Liver (tissue), 8 donors: ENCODE measurements at regions not wholly inside any gene's neighbourhood (a gene's known extent, or its start where the extent isn't known, plus 50 kb on each side); places are given as distances from the start of the nearest gene placed in this dataset.

Experiments used
- DNase-seq: peaks from one replicate; pipeline ENCODE4 v3.0.0-alpha.2; 2017; ENCODE audit warnings: low spot score
- H3K27ac ChIP-seq, 2 donors: one replicate each; pipeline ENCODE4 v1.7.0; 2013; ENCODE audit warnings: inconsistent platforms in 2 of 2, low read length in 2 of 2, control low read depth in 1 of 2, low read depth in 1 of 2, mild to moderate bottlenecking in 1 of 2
- H3K27me3 ChIP-seq, 4 donors: one replicate each; pipeline versions ENCODE4 v1.6.1 to v1.7.0; 2013; ENCODE audit warnings: low read length in 3 of 4, inconsistent platforms in 1 of 4, mild to moderate bottlenecking in 1 of 4, moderate library complexity in 1 of 4; ENCODE audit not compliant: control insufficient read depth in 4 of 4, insufficient read depth in 4 of 4
- H3K36me3 ChIP-seq, 4 donors: one replicate each; pipeline versions ENCODE4 v1.6.1 to v1.7.0; 2013; ENCODE audit warnings: low read length in 3 of 4, mild to moderate bottlenecking in 3 of 4, low read depth in 1 of 4, moderate library complexity in 1 of 4; ENCODE audit not compliant: control insufficient read depth in 4 of 4, insufficient read depth in 3 of 4
- H3K4me1 ChIP-seq, 4 donors: one replicate each; pipeline versions ENCODE4 v1.6.1 to v1.7.0; 2013; ENCODE audit warnings: low read length in 3 of 4, mild to moderate bottlenecking in 3 of 4, moderate library complexity in 1 of 4; ENCODE audit not compliant: control insufficient read depth in 4 of 4, insufficient read depth in 4 of 4
- H3K4me3 ChIP-seq, 3 donors: one replicate each; pipeline versions ENCODE4 v1.6.1 to v1.7.0; 2013; ENCODE audit warnings: low read length in 3 of 3, control low read depth in 1 of 3, low read depth in 1 of 3, mild to moderate bottlenecking in 1 of 3
- H3K9ac ChIP-seq, 2 donors: one replicate each; pipeline ENCODE4 v1.7.0; 2013; ENCODE audit warnings: low read length in 2 of 2, mild to moderate bottlenecking in 2 of 2, moderate library complexity in 2 of 2, control low read depth in 1 of 2, low read depth in 1 of 2
- H3K9me3 ChIP-seq, 4 donors: one replicate each; pipeline versions ENCODE4 v1.6.1 to v1.7.0; 2013; ENCODE audit warnings: low read length in 3 of 4; ENCODE audit not compliant: control insufficient read depth in 4 of 4
- EGR1 ChIP-seq, 2 donors: IDR thresholded peaks; 2 replicates each; pipeline ENCODE4 v1.6.1; 2016 to 2018; ENCODE audit warnings: antibody characterized with exemption in 2 of 2, low read depth in 2 of 2
- FOXA2 ChIP-seq: IDR thresholded peaks from 2 replicates; pipeline ENCODE4 v1.6.1; 2016; ENCODE audit warnings: antibody characterized with exemption
- GABPA ChIP-seq, 2 donors: IDR thresholded peaks in 1 of 2; conservative IDR thresholded peaks in 1 of 2; 2 replicates each; pipeline ENCODE4 v1.6.1; 2016; ENCODE audit warnings: antibody characterized with exemption in 2 of 2, mild to moderate bottlenecking in 1 of 2, moderate library complexity in 1 of 2
- HNF4A ChIP-seq, 2 donors: conservative IDR thresholded peaks; 2 replicates each; pipeline ENCODE4 v1.6.1; 2016; ENCODE audit warnings: antibody characterized with exemption in 2 of 2, mild to moderate bottlenecking in 2 of 2
- HNF4G ChIP-seq: IDR thresholded peaks from 2 replicates; pipeline ENCODE4 v1.6.1; 2016; ENCODE audit warnings: antibody characterized with exemption
- JUND ChIP-seq, 2 donors: IDR thresholded peaks; 2 replicates each; pipeline ENCODE4 v1.6.1; 2016; ENCODE audit warnings: antibody characterized with exemption in 2 of 2
- NR2F2 ChIP-seq: IDR thresholded peaks from 2 replicates; pipeline ENCODE4 v1.6.1; 2016; ENCODE audit warnings: antibody characterized with exemption
- RXRA ChIP-seq, 2 donors: IDR thresholded peaks; 2 replicates each; pipeline ENCODE4 v1.6.1; 2017 to 2018; ENCODE audit warnings: antibody characterized with exemption in 2 of 2, mild to moderate bottlenecking in 1 of 2
- SP1 ChIP-seq: IDR thresholded peaks from 2 replicates; pipeline ENCODE4 v1.6.1; 2018; ENCODE audit warnings: antibody characterized with exemption, mild to moderate bottlenecking
- TAF1 ChIP-seq: conservative IDR thresholded peaks from 2 replicates; pipeline ENCODE4 v1.6.1; 2016; ENCODE audit warnings: antibody characterized with exemption, mild to moderate bottlenecking
- YY1 ChIP-seq: IDR thresholded peaks from 2 replicates; pipeline ENCODE4 v1.6.1; 2016; ENCODE audit warnings: antibody characterized with exemption, mild to moderate bottlenecking
- WGBS: extraction: QIAGEN DNeasy Blood & Tissue Kit; methylation state at CpG from one replicate; pipeline ENCODE4 v1.1.7; 2013; 5-methylcytosine and 5-hydroxymethylcytosine counted together
- TF ChIP-seq, protein P1 (sequence below): IDR thresholded peaks from 2 replicates; pipeline ENCODE4 v1.6.1; 2016; ENCODE audit warnings: antibody characterized with exemption
- TF ChIP-seq, protein P2 (sequence below): fragments of 150-350 bp; IDR thresholded peaks from 2 replicates; pipeline ENCODE4 v1.5.1; 2017; ENCODE audit warnings: improper control_type of control experiment, low read depth, low read length; ENCODE audit not compliant: missing input control
- TF ChIP-seq, protein P3 (sequence below): IDR thresholded peaks from 2 replicates; pipeline ENCODE4 v1.6.1; 2016; ENCODE audit warnings: antibody characterized with exemption
- TF ChIP-seq, protein P4 (sequence below): IDR thresholded peaks from 2 replicates; pipeline ENCODE4 v1.6.1; 2016; ENCODE audit warnings: antibody characterized with exemption
- donor health status: healthy.
- donor health status: healthy.
- donor health status: healthy.
- donor health status: healthy.
- donor health status: healthy.

DNA sequence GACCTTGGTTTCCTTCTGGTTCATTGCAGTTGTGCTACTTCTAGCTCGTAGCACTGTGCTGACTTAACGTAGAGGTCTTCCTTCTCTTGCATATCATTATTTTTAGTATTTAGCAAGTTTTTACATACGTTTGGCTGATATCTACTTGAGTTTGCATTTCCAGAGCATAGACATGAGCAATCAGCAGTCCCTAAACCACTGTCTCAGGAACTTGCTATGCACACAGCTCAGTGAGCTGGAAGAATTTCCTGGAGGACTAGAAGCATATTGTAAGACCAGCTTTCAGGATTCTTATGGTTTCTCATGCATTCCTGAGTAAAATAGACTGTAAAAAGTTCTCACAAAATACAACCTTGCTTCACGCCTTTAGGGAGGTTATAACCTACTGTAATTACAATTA lies 226.7 kb upstream of the PDGFD start:
- no peak overlapping the region for H3K4me3 ChIP-seq
- H3K27me3 ChIP-seq, result no peaks in the 10 kb centered on the region
- H3K27ac ChIP-seq, result no peak overlapping the region
- TF ChIP-seq, protein P1, sequence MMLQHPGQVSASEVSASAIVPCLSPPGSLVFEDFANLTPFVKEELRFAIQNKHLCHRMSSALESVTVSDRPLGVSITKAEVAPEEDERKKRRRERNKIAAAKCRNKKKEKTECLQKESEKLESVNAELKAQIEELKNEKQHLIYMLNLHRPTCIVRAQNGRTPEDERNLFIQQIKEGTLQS, result no peak
- TF ChIP-seq, protein P2, sequence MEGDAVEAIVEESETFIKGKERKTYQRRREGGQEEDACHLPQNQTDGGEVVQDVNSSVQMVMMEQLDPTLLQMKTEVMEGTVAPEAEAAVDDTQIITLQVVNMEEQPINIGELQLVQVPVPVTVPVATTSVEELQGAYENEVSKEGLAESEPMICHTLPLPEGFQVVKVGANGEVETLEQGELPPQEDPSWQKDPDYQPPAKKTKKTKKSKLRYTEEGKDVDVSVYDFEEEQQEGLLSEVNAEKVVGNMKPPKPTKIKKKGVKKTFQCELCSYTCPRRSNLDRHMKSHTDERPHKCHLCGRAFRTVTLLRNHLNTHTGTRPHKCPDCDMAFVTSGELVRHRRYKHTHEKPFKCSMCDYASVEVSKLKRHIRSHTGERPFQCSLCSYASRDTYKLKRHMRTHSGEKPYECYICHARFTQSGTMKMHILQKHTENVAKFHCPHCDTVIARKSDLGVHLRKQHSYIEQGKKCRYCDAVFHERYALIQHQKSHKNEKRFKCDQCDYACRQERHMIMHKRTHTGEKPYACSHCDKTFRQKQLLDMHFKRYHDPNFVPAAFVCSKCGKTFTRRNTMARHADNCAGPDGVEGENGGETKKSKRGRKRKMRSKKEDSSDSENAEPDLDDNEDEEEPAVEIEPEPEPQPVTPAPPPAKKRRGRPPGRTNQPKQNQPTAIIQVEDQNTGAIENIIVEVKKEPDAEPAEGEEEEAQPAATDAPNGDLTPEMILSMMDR, result no peak
- no peak for TF ChIP-seq FOXA2
- TF ChIP-seq, protein P3, sequence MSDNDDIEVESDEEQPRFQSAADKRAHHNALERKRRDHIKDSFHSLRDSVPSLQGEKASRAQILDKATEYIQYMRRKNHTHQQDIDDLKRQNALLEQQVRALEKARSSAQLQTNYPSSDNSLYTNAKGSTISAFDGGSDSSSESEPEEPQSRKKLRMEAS, result no peak
- no peak for DNase-seq
- WGBS, result 63% methylated on average over 4 of the region's 4 CpGs
- no peak overlapping the region for H3K9ac ChIP-seq
- H3K36me3 ChIP-seq, result no peaks in the 10 kb centered on the region
- H3K9me3 ChIP-seq, result no peaks in the 10 kb centered on the region
- no peaks in the 10 kb centered on the region for H3K4me1 ChIP-seq

DNA sequence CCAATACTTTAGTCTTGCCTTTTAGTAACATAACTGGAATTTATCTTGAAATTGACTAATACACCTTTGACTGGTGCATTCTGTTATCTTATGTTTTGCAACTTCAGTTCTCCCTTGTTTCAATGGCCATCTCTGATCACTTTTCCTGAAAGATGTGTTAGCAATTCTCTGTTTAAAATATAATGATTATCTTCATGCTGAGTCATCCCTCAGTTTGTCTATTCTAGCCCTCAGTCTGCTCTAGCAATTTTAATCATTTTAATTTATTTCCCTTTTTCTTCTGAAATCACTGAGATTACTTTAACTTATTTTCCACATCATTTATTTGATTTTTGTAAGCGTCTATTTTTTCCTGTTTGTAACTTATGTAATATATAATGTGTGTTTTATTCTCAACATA lies 221.9 kb upstream of the PDGFD start:
- Histone ChIP-seq H3K9me3 (no peaks in the 10 kb centered on the region), H3K27ac (no peak overlapping the region), H3K27me3 (no peaks in the 10 kb centered on the region), H3K4me3 (no peak overlapping the region), H3K36me3 (no peaks in the 10 kb centered on the region), H3K4me1 (no peaks in the 10 kb centered on the region), H3K9ac (no peak overlapping the region)
- no peak for DNase-seq
- WGBS, result 86% methylated on average over 1 of the region's 1 CpG
- TF ChIP-seq SP1 (no peak), NR2F2 (no peak), TAF1 (no peak), HNF4G (no peak), EGR1 (IDR thresholded peaks at IDR 0.05; ENCODE audit: low read depth in 2 of 2) (no peak), YY1 (no peak), HNF4A (conservative IDR thresholded peaks at IDR 0.05) (no peak), JUND (IDR thresholded peaks at IDR 0.05) (no peak), GABPA (IDR thresholded peaks at IDR 0.05 in 1 of 2, conservative IDR thresholded peaks at IDR 0.05 in 1 of 2) (no peak), RXRA (IDR thresholded peaks at IDR 0.05) (no peak)
- TF ChIP-seq, protein P3, result no peak
- TF ChIP-seq, protein P2, result no peak
- TF ChIP-seq, protein P4, sequence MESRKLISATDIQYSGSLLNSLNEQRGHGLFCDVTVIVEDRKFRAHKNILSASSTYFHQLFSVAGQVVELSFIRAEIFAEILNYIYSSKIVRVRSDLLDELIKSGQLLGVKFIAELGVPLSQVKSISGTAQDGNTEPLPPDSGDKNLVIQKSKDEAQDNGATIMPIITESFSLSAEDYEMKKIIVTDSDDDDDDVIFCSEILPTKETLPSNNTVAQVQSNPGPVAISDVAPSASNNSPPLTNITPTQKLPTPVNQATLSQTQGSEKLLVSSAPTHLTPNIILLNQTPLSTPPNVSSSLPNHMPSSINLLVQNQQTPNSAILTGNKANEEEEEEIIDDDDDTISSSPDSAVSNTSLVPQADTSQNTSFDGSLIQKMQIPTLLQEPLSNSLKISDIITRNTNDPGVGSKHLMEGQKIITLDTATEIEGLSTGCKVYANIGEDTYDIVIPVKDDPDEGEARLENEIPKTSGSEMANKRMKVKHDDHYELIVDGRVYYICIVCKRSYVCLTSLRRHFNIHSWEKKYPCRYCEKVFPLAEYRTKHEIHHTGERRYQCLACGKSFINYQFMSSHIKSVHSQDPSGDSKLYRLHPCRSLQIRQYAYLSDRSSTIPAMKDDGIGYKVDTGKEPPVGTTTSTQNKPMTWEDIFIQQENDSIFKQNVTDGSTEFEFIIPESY, result no peak
